Ishikawa (cell line): ENCODE measurements at regions not wholly inside any gene's neighbourhood (a gene's known extent, or its start where the extent isn't known, plus 50 kb on each side); places are given as distances from the start of the nearest gene placed in this dataset.

ENCODE experiments used
- CREB1 ChIP-seq: IDR thresholded peaks from 2 replicates; pipeline ENCODE4 v1.6.1; 2012; ENCODE audit warnings: low read depth
- EGR1 ChIP-seq: IDR thresholded peaks from 2 replicates; pipeline ENCODE4 v1.6.1; 2012
- EP300 ChIP-seq: IDR thresholded peaks from 2 replicates; pipeline ENCODE4 v1.6.1; 2012; ENCODE audit warnings: borderline replicate concordance
- FOXM1 ChIP-seq: IDR thresholded peaks from 2 replicates; pipeline ENCODE4 v1.6.1; 2012; ENCODE audit warnings: low read depth, borderline replicate concordance
- MAX ChIP-seq: IDR thresholded peaks from 2 replicates; pipeline ENCODE4 v1.6.1; 2012
- RAD21 ChIP-seq: IDR thresholded peaks from 2 replicates; pipeline ENCODE4 v1.6.1; 2012; ENCODE audit warnings: low read depth
- TCF12 ChIP-seq: IDR thresholded peaks from 2 replicates; pipeline ENCODE4 v1.6.1; 2012; ENCODE audit warnings: low read depth
- YY1 ChIP-seq: IDR thresholded peaks from 2 replicates; pipeline ENCODE4 v1.6.1; 2012; ENCODE audit warnings: low read depth
- ZBTB7A ChIP-seq: IDR thresholded peaks from 2 replicates; pipeline ENCODE4 v1.6.1; 2012; ENCODE audit warnings: low read depth

DNA sequence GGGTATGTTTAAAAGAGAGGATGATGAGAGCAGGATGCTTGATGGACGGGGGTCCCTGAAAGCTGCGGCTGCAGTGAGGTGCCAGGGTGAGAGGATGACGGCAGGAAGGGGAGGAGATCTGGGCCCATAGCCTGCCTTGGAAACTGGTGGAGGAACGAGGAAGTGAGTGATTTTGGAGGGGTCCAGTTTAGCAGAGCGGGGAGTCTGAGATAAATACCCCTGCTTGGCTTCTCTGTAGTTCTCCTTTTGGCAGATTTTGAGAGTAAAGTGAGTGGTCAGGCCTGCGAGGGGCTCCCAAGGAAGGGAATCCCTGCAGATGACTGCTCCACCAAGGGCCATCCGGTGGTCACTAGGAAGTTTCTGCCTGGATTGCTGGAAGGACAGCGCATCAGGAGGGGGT, 98.5 kb upstream of the PTCH1 start:
- TF ChIP-seq RAD21 = no peak
- no peak for TF ChIP-seq MAX
- no peak for TF ChIP-seq TCF12
- TF ChIP-seq EP300 = no peak
- no peak for TF ChIP-seq ZBTB7A
- TF ChIP-seq EGR1 = no peak
- no peak for TF ChIP-seq YY1
- TF ChIP-seq FOXM1 = no peak
- no peak for TF ChIP-seq CREB1
